SW480 (cell line): ENCODE measurements at regions not wholly inside any gene's neighbourhood (a gene's known extent, or its start where the extent isn't known, plus 50 kb on each side); places are given as distances from the start of the nearest gene placed in this dataset.
"Not testable (repeated sequence)": the region's sequence is repeated elsewhere in the genome, so short reads cannot be mapped to it uniquely, and the experiment has no call there.

Experiments
- DNase-seq: peaks from one replicate; pipeline ENCODE4 v3.0.0-alpha.2; 2016; ENCODE audit warnings: low spot score

DNA sequence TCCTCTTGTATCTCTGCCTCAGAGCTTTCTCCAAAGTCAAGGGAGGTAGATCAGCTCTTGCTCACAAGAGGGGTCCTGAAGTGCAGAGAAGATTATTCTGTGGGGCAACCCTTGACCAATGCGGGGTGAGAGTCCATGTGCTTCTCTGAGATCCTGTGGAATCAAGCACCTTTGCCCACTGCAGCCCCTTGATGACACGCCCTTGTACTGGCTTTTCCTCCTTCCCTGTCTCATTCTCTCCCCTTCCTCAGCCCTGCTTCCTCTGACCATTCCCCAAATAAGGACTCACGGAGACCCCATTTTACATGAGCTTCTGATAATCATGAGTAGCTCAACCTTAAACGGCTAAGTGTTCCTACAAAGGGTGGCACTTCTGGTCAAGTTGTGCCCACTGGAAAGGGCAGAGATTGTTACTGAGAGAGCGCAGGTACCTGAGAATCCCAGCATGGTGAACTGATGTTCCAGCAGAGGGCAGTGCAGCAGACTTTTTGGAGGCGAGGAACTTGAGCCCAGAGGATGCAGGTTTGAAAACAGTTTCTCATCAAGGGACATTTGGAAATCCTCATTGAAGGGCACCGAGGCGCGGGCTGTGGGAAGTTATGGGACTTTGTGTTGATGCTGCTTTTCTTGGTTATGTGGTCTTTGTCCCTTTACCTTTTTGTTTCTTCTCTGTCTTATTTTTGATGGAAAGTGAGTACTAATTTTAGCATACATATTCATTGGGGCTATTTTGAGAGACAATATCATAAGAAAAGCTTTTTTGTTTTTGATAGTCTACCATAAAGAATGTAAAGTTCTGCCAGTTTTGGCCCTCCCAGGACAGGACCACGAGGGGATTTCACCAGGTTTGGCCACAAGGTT, 201.3 kb downstream of the RBM46 start:
- peak; percentile 28 for DNase-seq

DNA sequence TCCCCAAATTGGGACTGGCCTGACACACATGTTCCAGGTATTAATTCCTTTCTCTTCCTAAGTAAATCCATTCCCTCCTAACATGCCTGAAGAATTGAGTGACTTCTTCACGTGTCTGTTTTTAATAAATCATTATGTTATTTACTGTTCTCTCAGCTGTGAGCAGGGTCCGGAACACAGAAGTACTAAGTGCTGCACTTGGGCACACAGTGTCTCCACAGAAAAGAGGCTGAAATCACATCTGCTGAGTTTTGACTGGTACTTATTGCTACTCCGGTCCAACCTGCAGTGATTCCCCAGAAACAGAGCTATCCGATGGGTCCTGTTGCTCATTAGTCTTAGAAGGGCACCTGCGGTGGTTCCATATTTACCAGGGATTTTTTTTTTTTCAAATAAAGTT, 202.6 kb downstream of the RBM46 start:
- no peak for DNase-seq

DNA sequence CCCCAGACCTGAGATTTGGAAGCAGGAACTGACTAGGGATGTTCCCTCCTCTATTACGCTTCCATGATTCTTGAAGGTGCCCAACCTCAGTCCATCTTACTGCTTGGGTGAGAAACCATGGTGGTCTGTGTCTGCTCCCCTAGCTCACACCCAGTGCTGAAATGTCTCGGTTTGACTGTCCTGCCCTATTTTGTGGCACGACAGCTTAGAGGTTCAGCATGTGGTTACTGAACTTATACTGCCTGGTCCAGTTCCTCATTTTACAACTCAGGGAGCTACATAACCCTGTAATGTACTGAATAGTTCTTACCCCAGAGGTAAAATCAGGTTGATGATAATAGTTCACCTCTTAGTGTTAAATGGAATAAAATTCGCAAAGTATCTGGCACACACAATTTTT, 203.1 kb downstream of the RBM46 start:
- no peak for DNase-seq

DNA sequence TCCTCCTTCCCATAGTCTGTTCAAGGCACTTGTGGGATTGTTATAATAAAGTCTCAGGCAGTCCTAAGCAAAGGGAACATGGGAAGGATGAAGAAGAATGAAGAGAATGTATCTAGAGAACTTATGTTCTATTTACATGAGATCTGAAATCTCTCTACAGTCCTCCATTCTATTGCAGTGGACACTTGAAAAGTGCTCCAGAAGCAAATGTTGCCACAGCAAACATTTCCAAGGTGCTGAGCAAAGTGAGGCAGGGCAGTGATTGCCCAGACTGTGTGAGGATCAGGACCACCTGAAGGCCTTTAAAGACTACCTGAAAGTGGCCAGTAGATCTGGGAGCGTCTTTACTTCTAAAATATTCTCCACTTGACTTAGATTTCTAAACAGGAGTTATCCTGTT, 203.5 kb downstream of the RBM46 start:
- no peak for DNase-seq

DNA sequence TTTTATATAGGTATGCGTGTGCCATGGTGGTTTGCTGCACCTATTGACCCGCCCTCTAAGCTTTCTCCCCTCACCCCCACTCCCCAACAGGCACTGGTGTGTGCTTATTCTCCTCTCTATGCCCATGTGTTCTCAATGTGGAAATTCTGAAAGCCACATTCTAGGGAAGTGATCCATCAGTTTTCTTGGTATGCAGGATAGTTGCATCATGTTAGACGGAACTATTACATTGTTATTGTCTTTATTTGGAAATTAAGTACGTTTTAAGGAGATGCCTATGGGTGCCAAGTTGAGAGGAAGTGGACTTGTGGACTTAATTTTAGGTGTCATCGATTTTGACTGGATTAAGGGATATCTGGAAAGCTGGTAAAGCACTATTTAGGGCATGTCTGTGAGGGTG, 204.6 kb downstream of the RBM46 start:
- DNase-seq = no peak

DNA sequence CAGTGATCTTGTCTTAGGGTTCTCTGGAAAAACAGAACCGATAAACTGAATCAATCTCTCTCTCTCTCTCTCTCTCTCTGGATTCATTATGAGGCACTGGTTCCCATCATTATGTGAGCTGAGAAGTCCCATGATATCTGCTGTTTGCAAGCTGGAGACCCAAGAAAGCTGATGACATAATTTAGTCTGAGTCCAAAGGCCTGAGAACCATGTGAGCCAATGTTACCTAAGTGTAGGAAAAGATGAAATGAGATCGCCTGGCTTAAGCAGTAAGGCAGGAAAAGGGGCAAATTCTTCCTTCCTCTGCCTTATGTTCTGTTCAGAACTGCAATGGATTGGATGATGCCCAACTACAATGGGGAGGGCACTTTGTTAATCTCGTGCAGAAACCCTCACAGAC, 207.4 kb downstream of the RBM46 start:
- DNase-seq = no peak

DNA sequence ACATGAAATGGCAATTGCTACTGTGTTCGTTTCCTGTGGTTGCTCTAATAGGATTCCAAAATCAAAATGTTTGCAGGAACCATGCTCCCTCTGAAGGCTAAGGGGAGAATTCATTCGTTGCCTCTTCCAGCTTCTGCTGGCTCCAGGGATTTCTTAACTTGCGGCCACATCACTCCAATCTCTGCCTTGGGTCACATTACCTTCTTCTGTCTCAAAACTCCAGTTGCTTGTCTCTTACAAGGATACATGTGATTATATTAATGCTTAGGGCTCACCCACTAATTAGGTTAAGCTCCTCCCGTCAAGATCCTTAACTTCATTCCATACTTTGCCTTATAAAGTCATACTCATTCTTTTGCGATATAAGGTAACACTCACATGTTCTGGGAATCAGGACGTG, 208.4 kb downstream of the RBM46 start:
- no peak for DNase-seq

DNA sequence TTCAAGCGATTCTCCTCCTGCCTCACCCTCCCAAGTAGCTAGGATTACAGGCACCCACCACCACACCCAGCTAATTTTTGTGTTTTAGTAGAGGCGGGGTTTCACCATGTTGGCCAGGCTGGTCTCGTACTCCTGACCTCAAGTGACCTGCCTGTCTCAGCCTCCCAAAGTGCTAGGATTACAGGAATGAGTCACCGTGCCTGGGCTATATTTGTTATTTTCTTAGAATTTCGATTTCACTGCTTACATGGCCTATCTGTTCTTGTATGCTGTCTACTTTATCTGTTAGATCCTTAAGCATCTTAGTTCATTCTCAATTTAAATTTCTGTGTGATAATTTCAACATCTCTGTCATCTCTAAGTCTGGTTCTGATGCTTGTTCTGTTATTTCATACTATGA, 210.6 kb upstream of the NPY2R start:
- DNase-seq = not testable (repeated sequence)

DNA sequence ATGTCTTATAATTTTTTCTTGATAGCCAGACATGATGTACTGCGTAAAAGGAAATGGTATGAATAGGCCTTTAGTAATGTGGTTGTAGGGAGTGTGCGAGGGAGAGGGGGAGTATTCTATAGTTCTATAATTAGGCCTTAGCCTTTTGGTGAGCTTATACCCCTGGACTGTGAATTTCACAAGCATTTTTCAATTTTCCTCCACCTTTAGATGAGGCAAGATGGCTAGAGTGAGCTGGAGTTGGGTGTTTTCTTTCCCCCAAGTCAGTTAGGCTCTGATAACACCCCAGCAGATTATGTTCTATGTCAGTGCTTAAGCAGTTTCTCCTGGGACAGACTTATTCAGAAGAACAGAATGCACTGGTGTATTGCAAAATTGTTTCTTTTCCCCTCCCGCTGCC, 210.2 kb upstream of the NPY2R start:
- no peak for DNase-seq

DNA sequence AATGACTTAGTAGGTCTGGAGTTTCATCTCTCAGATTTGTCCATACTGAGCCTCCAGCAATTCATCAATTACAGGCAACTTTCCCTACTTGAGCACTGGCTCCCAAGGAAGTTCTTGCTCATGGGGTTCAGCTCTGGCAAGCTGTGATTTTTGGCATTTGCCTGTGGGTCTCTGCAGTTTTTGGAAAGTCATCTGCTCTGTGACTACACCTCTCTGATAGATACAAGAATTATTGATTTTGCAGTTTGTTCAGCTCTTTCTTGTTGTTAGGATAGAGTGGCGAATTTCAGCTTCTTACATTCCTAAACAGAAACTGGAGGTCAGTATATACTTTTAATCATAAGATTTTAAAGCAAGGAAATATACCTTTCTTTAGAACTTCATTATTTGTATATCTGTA, 209.7 kb upstream of the NPY2R start:
- no peak for DNase-seq

DNA sequence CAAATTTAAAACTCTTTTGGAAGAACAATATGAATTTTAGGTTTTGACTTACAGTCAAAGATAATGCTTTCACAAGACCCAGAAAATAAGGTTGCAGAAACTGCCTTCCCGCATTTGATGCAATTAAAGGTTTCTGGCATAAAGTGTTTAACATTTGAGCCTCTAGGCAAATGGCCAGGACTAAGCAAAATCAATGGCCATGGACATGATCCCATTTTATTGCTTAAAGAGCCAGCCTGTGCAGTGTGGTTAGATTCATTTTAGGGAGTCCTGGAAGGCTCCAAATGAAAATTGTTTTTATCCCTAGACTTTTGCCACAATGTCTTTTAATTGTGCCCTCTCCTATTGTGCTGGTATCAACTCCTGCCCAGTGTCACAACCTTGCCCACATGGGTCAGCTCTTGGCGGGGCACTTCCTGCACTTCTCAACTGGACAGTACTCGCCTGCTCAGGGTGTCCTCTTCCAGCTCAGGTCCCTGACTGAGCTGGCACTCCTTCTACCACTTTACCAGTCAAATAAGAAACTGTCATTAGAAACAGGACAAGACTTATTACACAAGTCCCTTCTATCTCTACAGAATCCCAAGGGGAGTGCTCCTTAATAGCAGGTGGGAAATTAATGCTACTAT, 208.4 kb upstream of the NPY2R start:
- no peak for DNase-seq

DNA sequence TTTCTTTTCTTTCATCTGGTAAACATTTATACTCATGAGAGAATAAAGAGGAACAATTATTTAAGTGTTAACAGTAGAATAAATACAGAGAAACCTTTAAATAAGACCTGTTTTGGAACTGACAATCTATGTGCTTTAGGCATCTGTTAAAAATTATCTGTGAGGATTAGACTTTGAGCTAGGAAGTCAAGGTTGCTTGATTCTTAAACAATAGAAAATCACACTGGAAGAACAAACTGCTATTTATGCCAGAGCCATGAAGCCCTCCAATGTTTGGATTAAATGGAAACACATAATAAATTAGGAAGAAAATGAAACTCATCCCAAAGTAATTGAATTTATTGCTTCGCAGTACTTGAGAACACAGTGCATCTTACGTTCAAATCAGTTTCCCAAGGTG, 207.2 kb upstream of the NPY2R start:
- DNase-seq = no peak

DNA sequence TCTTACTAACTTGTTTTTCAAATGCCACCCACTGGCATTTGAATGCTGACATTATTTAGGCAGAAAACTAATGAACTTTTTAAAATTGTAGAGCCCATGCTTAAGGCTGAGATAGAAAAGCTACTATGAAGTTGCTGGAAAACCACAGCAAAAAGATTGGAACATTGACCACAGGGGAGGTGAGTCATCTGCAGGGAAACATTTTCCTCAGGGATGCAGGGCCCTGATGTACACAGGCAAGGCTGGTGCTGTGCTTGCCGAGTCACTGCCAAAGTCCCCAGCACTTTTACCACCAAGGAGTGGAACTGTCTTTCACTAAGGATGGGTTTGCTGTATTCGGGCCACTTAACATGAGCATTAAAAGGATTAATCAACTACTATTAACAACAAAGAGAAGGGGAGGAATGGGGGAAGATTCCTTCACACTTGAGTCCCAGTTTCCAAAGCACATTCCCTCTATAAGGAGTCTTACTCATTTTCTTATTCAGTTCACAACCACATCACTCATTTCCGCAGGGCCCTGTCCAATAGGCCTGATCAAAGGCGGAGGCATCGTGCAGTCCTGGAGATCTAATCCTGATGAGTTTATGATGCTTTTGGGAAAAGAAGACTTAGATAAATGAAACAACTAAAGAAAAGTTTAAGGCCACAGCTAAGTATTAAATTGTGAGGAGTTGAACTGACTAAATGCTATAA, 202.9 kb upstream of the NPY2R start:
- peak; percentile 3 for DNase-seq

DNA sequence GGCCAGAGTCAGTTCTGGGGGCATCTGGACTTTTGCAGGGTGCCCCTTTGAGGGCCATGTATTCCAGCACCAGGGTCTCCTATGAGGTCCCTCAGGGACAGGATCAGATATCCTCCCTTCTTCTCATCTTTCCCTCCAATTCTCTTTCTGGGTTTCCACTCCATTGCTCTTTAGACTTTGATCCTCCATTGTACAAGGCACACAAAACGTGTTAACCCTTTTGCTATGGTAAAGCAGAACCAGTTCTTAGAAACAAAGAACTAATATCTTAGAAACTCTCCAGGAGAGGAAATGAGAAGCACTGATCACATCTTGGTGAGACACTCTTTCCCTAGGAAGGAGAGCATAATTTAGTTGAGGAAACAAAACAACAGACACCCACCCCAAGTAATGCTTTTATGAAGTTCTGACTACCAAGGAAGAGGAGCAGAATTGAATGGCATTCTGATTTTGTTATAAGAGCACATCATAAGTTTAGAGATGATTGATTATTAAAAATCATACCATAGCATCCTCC, 200.7 kb upstream of the NPY2R start:
- DNase-seq = no peak

DNA sequence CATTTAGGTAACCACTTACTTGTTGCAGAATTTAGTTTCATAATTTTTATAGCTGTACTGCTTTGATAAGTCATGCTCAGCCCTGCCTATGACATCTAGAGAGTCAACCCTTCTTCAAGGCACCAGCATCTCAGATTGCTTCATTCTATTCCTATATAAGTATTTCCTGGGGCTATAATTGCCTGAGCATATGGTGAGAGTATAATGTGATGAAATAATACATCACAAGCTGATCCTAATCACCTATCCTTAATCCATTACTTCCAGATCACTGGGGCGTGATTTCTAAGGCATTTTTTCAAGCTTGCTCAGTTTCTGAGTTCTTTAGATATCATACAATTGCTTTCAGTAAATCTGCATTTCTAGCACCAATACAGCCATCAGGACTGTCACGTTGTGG, 200.0 kb upstream of the NPY2R start:
- DNase-seq = no peak

DNA sequence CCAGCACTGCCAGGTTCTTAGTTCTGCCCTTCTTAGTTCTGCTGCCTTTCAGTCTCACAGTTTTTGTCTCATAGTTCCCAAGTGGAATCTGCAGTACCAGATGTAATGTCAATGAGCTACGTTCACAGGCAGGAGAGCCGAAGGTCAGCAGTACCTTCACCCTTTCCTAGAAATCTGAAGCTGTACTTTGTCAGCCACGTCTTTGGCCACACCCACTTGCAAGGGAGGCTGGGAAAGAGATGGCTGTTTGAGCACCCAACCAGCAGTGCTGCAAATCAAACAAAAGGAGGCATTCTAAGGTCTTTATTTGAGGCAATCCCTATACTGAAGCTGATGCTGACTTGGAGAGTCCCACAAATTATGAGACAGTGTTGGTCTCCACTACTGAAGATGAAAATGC, 199.1 kb upstream of the NPY2R start:
- no peak for DNase-seq

DNA sequence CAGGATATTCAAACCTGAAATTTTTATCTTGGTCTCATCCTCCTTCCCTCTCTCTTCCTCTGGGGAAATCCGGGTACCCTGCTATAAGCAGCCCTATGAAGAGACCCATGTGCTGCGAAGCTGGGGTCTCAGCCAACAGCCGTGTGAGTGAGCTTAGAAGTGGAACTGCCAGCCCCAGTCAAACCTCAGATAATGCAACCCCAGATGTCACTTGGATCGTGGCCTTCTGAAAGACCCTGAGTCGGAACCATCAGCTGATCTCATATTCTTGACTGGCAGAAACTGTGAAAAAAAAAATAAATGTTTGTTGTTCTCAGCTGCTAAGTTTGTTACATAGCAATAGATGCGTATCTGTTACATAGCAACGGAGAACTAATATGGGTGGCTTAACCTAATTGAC, 198.1 kb upstream of the NPY2R start:
- DNase-seq = no peak

DNA sequence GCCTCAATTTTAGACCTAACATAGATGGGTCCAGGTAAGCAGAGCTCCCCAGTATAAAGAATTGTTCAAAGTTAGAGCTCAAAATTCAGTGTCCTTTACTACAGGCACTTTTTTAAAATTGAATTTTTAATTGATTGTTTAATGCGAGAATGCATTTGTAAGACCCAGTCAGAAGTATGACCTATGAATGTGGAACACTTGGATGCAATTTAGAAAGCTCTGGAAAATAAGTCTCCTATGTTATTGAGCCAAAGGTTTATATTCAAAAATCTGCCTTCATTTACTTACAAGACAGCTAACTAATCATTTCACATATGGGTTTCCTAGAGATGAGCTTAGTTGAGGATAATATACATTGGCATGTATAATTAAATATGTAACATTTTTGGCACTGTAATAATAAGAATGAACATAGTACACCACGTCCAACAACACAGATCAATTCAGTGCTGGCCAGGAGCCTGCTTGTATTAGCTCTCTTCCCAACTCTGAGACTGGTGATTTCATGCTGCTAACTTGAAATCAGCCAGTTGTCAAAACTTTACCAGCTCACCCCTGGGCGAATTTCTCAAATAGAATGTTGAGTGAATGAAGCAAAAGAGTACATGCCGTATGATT, 197.2 kb upstream of the NPY2R start:
- DNase-seq = no peak

DNA sequence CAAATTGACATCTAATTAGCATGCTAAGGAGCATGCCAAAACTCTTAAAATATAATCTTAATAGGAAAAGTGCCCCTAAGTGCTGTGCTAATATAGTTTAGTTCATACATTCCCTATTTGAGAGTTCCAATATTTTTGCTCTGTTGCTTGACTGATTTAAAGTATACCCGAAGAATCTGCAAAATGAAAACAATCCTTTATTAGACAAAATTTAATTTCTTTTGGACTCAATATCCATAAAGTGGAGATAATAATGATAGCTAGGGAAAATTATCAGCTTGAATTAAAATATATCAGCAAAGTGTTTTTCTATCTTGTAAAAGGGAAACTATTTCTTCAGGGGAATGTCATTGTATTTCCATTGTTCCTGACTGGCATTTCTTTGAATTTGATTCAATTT, 196.0 kb upstream of the NPY2R start:
- DNase-seq = no peak

DNA sequence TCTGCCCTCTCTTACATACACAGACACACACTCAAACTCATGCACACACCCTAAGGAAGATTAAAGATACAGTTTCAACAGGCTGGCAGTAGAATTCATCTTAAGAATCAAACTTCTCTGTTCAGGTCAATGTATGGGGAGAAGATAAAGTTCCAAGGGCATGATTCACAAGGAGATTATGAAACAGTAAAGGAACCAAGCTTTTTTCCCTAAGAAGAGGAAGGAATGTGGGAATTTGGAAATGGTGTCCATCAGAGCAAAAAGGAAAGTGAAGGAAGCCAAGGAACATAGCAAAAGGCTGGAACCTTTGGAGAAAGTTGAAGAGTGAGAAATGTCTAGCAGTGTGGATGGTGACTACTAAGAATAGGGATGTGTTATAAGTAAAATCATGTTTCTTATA, 191.0 kb upstream of the NPY2R start:
- no peak for DNase-seq

DNA sequence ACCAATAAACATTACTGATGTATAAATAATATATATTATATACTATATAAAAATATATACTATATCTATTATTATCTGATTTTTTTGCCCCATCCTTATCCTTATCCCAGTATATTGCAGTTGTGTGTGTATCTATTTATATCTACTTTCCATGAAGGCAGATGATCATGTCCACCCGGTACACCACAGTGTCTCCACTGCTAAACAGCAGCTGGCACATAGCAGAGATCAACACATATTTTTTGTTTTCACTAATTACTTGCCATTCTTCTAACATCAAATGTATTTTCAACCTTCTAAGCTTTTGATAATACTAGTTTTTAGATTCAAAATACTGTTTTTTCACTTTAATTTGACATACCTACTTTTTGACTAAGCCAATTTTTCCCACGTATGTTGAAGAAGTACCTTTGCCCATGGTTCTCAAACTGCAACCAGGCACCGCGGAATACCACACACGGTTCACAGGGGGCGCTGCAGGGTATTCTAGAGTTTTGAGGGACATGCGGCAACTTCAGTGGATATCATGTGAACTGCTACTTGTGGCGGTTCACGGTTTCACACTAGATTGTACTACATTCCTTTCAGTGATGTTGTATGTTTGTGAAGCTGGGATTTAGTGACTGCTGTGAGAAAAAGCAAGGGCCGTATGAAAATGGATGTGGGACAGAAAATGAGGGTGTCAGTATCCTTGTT, 182.5 kb upstream of the NPY2R start:
- no peak for DNase-seq

DNA sequence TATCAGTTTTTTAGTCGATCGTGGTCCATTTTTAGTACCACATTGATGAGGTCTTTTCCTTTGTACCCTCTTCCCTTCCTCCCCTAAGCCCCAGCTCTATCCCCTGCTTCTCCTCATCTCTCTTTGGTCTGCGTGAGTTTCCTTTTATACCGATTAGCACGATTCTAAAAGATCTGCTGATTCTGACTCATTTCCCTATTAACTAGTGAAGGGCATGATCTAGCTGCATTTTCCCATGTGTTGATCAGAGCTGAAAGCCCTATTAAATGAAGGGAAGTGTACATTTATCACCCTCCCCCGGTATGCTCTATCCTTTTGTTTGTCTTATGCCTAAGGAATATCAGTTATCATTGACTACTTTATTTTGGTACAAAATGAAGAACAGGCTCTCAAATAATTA, 181.7 kb upstream of the NPY2R start:
- DNase-seq = no peak
